IMR-90 (cell line): ENCODE measurements at regions not wholly inside any gene's neighbourhood (a gene's known extent, or its start where the extent isn't known, plus 50 kb on each side); places are given as distances from the start of the nearest gene placed in this dataset.

Source experiments
- BHLHE40 ChIP-seq: fragments of 150-350 bp; IDR thresholded peaks from 2 replicates; pipeline ENCODE4 v1.6.1; 2016; ENCODE audit warnings: mild to moderate bottlenecking, low read depth, low read length
- CHD1 ChIP-seq: IDR thresholded peaks from 2 replicates; pipeline ENCODE4 v1.6.1; 2012; ENCODE audit warnings: low read depth, low read length, improper control_type of control experiment
- MAFK ChIP-seq: IDR thresholded peaks from 2 replicates; pipeline ENCODE4 v1.6.1; 2012; ENCODE audit warnings: low read depth, low read length, improper control_type of control experiment
- MXI1 ChIP-seq: IDR thresholded peaks from 2 replicates; pipeline ENCODE4 v1.6.1; 2012; ENCODE audit warnings: low read depth, mild to moderate bottlenecking, low read length, moderate library complexity, borderline replicate concordance
- POLR2A ChIP-seq: IDR thresholded peaks from 2 replicates; pipeline ENCODE4 v1.6.1; 2012; ENCODE audit warnings: mild to moderate bottlenecking, low read depth, low read length
- RAD21 ChIP-seq: IDR thresholded peaks from 2 replicates; pipeline ENCODE4 v1.6.1; 2012; ENCODE audit warnings: low read length, improper control_type of control experiment
- RCOR1 ChIP-seq: IDR thresholded peaks from 2 replicates; pipeline ENCODE4 v1.6.1; 2012; ENCODE audit warnings: mild to moderate bottlenecking, low read length, improper control_type of control experiment; ENCODE audit not compliant: insufficient replicate concordance
- RFX5 ChIP-seq: IDR thresholded peaks from 2 replicates; pipeline ENCODE4 v1.8.0; 2012; ENCODE audit warnings: low read depth, mild to moderate bottlenecking, low read length, moderate library complexity
- SMC3 ChIP-seq: fragments of 150-350 bp; IDR thresholded peaks from 2 replicates; pipeline ENCODE4 v1.6.1; 2016; ENCODE audit warnings: low read depth, mild to moderate bottlenecking, antibody characterized with exemption, low read length, moderate library complexity
- TF ChIP-seq, protein P1 (sequence below): conservative IDR thresholded peaks from 2 replicates; pipeline ENCODE4 v1.5.1; 2012; ENCODE audit warnings: mild to moderate bottlenecking, low read depth, low read length, improper control_type of control experiment
- TF ChIP-seq, protein P2 (sequence below): fragments of 150-350 bp; IDR thresholded peaks from 2 replicates; pipeline ENCODE4 v1.6.1; 2016; ENCODE audit warnings: low read depth, mild to moderate bottlenecking, low read length, moderate library complexity, borderline replicate concordance

DNA sequence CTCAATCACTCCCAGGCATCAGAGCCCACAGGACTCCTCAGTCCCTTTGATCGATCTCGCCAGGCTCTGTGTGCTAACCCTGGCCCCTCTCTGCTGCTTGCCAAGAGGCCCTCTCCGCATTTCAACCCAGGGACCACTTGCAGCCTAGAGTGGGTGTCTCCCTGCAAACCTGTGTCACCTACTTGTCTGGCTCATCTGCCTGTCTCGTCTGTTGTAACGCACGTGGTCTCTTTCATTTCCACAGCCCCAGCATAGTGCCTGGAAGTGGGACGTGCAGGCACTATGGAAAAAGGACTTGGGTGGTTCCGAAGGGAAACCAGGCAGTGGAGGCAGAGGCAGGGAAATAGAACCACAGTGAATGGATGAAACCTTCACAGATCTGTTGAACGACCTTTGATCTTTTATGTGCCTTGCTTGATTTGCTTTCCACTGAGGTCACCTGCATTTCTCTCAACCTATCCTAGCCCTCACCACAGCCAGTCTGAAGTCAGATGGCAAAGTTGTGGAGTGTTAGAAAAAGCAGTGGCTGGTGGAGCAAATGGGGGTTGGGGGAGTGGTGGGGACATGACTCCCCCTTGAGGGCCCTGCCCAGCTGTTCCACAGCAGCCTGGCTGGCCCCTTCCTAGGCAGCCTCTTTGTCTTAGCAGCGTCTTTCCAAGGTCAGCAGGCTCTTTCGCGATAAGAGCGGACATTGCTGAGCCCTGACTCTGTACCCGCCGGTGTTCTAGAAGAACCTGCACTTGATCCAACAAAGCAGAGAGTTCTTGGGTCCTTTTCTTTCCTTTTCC, 55.8 kb upstream of the TAGAP start:
- TF ChIP-seq SMC3 (no peak), POLR2A (no peak), CHD1 (no peak), MAFK (no peak), RAD21 (no peak), RCOR1 (no peak), RFX5 (no peak), BHLHE40 (no peak), MXI1 (no peak)
- TF ChIP-seq, protein P1, sequence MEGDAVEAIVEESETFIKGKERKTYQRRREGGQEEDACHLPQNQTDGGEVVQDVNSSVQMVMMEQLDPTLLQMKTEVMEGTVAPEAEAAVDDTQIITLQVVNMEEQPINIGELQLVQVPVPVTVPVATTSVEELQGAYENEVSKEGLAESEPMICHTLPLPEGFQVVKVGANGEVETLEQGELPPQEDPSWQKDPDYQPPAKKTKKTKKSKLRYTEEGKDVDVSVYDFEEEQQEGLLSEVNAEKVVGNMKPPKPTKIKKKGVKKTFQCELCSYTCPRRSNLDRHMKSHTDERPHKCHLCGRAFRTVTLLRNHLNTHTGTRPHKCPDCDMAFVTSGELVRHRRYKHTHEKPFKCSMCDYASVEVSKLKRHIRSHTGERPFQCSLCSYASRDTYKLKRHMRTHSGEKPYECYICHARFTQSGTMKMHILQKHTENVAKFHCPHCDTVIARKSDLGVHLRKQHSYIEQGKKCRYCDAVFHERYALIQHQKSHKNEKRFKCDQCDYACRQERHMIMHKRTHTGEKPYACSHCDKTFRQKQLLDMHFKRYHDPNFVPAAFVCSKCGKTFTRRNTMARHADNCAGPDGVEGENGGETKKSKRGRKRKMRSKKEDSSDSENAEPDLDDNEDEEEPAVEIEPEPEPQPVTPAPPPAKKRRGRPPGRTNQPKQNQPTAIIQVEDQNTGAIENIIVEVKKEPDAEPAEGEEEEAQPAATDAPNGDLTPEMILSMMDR: no peak
- TF ChIP-seq, protein P2, sequence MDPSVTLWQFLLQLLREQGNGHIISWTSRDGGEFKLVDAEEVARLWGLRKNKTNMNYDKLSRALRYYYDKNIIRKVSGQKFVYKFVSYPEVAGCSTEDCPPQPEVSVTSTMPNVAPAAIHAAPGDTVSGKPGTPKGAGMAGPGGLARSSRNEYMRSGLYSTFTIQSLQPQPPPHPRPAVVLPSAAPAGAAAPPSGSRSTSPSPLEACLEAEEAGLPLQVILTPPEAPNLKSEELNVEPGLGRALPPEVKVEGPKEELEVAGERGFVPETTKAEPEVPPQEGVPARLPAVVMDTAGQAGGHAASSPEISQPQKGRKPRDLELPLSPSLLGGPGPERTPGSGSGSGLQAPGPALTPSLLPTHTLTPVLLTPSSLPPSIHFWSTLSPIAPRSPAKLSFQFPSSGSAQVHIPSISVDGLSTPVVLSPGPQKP: no peak
